NCI-H510A (cell line): ENCODE measurements at regions not wholly inside any gene's neighbourhood (a gene's known extent, or its start where the extent isn't known, plus 50 kb on each side); places are given as distances from the start of the nearest gene placed in this dataset.

ENCODE experiments used
- DNase-seq: peaks from one replicate; lab custom pipeline; 2025; lab: John Stamatoyannopoulos, UW

DNA sequence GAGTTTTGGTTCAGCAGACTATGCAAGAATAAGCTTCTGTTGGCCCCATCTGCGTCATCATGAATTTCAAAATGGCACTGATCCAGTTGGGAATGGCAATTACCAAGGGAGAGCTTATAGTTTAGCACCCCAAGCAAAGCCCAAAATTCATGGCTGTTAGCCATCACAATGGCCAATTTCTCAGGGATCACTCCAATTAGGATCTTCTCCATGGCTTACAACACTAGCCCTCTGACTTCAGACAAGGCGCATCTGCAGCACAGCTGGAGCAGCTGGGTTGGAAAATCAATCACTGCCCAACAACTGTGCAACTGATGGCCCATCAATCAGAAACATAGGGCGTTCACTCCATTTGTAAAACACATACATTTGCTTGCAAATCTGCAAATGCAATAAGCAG lies 273.6 kb downstream of the SRBD1 start:
- no peak for DNase-seq

DNA sequence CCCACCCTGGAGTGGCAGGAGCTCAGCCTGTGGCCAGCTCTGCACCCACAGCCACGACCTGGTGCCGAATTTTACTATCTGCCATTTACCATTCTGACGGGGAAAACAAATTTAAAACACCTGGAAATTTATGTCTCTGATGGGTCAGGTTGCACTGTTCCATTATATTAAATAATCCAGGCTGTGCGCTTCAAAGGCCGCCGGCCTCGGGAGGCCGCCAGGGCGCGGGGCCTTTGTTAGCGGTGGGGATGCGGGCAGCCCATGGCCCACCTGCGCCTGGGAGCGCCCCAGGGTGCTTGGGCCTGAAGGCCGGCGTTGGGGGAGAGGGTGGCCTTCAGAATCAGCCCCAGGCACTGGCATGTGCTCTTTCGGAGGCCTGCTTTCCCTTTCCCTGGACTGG lies 276.9 kb downstream of the SRBD1 start:
- DNase-seq = no peak

DNA sequence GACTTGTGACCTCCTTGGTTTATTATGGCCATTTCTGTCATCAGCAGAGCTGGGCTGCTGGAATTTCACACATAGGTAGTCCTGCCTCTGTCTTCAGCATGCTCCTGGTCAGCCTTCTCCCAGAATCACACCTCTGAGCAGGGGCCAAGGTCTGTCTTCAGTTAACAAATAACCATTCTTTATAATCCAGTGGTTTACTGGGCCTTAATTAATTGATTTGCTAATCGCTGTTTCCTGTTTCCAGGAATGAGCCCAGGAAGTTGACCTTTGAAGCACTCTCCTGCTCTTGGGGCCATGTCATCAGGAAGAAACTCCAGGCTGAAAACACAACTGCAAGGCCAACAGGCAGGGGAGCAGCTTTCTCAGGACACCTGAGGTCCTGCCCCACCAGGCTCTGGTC lies 278.5 kb downstream of the SRBD1 start:
- no peak for DNase-seq

DNA sequence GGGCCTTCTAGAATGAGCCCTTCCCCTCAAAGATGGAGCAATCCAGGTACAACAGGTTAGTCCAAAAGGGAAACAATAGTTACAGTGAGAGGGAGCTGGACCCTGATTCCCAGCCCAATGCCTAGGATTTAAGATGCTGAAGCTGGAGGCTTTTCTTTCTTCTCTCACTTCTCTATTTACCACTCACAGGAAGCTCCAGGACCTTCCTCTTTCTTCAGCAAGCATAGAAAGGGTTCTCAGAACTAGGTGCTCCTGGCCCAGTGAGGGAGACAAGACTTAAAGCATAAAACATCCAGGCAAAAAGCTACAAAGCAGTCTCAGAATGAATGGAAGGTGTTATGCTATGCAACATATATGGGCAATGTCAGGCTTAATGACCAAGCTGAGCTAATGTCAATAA lies 279.0 kb downstream of the SRBD1 start:
- DNase-seq = no peak

DNA sequence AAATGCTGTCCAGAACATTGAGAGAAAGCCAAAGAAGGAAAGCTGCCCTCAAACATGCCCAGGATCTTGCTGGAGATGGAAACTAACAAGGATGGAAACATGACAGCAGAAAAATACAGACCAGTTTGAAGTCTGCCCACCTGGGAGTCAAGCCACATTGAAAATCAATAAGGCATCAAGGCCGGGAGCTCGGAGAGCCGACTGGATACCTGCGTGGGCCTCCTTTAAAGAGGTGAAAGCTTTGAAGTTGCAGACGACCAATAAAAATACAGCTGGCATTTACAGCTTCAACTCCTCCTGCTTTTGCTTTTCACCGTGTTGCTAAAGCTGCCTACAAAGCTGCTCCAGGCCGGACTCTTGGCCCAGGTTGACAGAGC lies 279.7 kb downstream of the SRBD1 start:
- no peak for DNase-seq

DNA sequence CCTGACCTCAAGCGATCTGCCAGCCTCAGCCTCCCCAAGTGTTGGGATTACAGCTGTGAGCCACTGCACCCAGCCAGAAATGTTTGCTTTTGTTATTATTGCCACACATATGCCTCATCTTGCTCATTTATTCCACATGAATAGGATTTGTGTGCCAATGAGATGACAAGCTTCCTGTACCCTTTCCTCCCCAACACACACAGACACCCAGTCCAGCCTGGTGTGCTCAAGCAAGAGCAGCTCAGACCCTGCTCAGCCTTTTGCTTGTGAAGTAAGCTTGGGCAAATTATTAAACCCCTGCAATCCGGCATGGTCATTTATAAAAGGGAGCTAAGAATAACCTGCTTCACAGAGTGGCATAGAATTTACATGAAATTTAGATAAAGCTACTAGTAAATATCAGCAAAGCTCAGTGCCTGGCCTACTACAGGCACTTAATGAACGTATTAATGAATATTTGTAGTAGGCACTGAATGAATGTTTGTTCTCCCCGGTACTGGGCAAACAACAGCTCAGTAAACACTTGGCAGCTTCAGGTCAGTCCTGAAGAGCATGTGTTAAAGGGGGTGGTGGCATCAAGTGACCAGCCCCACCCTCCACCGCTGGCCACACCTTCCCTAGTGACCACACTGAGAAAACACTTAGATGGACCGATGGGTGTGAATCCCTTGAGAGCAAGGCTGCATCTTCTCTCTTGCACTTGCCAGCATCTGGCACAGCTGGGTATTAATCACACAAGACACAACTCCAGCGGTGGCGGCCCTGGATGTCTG lies 280.2 kb downstream of the SRBD1 start:
- DNase-seq = no peak

DNA sequence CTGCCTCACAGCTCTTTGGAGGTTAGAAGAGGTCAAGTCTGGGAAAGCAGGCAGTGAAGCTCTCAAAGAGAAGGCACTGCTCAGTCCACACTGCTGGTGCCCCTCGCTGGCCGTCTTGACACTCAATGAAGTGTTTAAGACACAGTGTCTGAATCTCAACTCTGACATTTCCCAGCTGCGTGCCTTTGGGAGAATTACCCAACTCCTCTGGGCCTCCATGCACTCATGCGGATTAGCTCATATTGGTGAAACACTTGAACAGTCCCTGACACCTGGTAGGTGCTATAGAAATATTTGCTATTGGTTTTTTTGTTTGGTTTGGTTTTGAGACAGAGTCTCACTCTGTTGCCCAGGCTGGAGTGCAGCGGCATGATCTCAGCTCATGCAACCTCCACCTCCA lies 281.0 kb downstream of the SRBD1 start:
- DNase-seq = no peak

DNA sequence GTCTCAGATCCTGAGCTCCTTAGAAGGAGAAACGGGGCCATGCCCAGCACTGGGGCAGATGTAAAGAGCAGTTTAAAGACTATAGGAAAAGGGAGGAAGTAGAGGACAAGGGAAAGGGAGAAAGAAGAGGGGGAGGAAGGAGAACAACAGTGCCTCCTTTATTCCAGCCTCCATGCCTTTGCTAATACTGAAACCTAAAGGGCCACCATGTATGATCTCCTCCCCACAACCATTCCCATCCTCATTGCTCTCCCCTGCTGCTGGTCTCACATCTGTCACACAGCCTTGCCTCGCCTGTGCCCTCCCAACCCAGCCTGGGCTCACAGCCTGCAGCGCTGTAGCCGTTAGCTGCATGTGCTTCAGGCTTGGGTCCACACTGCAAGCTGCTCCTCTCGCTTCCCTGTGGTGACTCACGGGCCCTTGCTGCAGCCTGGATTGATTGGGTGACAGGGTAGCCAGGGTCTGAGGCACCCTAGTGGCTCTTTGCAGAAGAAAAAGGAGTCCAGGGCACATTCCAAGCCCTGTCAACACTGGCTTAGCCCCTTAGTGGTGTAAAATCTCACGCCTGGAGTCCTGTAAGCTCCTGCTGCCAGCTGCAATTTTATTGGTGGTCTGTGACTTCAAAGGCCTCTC lies 281.9 kb downstream of the SRBD1 start:
- no peak for DNase-seq

DNA sequence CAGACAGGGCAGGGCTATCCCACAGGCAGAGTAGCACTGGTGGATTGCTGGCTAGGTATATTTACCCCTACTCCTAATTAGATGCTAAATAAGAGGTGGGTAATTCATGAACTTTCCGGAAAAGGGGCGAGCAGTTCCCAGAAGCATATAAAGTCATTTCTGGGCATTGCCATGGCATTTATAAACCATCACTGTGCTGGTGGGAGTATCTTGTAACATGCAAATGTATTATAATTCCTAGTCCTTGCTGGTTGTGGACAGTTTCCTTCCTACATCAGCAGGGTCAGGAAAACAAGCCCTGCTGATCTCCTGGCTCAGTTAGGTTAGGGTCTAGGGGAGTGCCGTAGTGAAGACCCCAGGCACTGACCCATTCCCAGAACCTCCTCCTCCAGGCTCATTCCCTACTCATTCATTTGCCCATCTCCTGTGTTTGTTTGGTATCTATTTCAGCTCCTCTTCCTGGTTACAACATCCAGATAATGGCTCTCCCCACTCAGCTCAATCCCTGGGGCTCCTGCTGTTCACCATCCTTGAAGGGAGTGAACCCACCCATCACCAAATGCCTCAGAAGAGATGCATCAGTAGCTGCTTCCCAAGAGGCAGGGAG lies 282.7 kb downstream of the SRBD1 start:
- no peak for DNase-seq

DNA sequence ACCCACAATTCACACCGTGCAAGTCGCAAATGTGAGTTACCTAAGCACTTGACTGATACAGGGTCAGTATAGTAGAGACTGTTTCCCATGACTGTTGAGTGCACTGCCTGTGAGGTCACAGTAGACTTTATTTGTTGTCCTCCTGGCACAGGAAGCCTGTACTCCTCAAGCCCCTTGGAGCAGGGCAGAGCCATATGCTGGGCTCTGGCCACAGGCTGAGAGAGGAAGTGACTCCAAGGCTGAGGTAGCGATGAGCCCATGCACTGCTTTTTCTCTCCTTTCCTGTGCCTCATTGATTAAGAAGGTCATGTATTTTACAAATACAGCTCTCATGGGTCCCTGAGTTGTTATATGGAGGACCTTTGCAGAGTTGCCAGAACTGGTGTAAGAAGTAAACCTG lies 287.7 kb downstream of the SRBD1 start:
- no peak for DNase-seq

DNA sequence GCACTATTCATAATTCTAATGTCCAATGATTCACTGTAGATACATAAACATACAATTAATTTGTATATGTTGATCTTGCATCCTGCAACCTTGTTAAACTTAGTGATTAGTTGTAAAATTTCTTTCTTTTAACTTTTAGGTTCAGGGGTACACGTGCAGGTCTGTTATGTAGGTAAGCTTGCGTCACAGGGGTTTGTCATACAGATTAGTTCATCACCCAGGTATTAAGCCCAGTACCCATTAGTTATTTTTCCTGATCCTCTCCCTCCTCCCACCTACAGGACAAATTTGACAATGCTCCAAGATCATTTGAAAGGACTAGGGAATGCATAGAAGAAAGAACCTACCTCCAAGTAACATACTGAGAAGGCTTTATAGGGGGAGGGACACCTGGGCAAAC lies 290.1 kb downstream of the SRBD1 start:
- DNase-seq = no peak

DNA sequence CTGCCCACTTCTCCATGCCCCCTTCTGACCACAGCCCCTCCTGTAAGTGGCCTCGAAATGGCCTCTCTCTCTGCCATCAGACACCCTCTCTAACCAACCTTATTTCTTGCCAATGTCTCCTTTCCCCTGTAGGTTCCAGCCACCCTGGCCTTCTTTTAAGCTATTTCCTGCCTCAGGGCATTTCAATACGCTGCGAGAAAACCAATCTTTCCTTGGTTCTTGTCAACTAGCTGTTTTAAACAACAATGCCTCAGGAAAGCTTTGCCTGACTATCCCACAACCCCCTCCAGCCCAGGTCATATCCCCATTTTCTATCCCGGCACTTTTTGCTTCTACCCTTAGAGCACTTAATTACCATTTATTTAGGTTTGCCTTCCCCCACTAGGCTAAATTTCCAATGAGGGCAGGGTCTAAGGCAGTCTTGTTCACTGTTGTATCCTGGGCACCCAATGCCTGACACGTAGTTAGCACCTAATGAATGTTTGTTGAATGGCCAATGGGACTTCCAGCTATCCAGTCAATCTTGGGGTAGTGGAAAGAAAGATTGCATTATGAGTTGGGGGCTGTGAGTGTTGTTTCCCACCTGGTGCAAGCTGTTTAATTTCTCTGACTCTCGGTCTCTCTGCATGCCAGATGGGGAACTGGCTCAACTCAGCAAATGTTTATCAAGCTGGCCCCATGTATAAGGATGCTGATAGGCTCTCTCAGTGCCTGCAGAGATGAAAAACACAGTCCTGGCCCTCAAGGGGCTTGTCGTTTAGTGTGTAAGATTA lies 291.2 kb downstream of the SRBD1 start:
- DNase-seq = no peak

DNA sequence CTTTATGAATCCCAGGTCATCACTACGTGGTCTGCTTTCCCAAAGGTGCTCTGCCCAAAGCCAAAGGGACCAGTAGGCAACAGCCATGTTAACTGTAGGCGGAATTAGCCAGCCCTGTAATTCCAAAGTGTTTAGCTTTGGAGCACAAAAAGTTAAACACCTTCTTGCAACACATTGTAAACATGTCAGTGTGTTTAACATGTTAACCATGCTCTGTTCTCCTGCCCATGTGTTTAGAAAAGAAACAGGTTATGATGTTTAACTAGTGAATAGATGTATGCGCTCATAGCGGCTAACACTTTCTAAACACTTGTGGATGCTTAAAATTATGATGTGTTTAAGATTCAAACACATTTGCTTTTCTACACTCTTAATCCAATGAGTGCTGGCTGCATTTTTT lies 292.4 kb downstream of the SRBD1 start:
- DNase-seq = no peak

DNA sequence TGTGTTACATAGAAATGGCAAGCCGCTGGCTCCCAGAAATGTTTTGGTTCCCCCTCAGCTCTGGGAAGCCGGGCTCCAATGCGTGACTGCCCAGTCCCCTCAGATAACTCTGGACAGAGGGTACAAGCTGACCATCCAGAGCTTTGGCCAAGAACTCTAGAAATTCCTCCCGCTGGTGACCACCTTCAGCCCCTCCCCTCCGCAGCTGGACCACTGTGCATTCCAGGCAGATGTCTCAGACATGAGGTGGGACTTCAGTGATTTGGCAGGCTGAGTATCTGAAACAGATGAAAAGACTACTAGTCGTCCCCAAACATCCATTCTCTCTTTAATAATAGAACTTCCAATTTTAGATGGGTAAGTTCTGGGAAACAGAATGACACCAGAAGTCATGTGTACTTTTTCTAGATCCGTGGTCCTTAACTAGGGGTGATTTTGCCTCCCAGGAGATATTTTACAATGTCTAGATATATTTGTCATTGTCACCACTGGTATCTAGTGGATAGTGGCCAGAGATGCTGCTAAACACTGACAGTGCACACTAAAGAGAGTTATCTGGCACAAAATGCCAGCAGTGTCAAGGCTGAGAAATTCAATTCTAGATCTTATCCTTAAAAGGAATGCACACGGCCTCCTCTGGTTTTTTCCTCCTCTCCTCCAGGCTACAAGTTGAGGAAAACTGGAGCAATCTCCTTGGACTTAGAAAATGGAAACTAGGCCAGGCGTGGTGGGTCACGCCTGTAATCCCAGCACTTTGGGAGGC lies 294.3 kb downstream of the SRBD1 start:
- no peak for DNase-seq

DNA sequence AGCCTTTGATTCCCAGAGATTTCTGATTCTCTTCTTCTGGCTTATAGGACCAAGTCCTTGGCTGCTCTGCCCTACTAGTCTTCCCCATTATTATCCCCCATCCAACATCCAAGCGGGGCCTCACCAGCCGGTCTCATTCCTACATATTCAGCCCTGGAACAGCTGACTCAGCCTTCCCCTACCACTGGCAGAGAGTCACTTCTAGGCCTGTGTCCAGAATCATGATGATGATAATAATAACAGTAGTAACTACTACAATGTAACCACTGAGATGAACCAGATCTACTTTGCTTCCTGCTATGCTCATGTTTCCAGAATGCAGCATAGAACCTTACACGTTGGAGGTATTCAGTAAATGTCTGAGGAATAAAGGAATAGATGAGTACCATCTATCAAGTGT lies 295.2 kb downstream of the SRBD1 start:
- DNase-seq = no peak

DNA sequence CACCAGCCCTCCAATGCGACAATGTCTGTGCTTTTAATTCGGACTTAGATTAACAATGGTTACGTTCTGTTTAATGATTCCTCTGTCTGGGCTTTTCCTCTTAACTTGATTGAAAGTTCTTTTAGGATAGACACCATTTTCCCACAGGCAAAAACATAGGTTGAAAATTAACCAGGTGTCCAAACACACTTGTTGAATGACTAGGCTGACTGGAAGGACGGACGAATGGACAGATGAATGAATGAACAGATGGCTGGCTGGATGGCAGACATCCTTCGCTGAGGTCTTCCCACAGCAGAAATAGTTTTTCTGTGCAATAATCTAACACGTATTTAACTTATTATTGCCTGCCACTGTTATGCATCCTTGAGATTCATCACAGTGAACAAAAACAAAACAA lies 298.8 kb downstream of the SRBD1 start:
- DNase-seq = no peak

DNA sequence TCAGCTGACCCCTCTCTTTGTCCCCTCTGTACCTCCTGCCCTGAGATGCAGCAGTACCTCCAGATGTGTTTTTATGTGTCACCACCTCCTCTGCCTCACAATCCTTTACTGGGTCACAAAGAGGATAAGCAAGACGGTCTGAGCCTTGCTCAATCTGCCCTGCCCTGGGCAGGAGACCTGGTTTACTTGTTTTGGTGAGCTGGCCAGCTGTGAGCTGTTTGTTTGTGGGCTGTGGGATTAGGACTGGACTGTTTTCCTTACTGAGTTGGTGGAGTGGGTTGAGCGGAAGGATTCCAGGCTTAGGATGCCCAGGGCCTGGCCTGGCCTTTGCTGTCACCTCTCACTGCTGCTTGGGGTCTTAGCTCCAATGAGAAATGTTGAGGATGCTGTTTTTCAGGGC lies 299.5 kb downstream of the SRBD1 start:
- no peak for DNase-seq

DNA sequence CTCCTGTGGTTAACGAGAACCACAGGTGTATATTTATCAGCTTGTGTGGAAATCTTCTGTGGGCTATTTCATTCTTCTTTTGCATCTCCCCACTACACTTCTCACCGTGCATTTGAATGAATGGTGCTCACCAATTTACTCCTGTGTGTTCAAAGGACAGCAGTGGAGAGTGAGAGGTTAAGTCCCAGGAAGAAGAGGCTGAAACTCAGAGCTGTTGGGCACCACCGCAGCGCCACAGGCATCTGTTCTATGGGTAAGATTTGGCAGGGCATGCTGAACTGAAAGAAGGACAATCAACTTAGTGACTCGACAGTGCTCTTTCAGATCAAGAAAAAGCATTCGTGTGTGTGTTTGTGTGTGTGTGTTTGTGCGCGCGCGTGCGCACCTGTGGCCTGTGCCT lies 297.9 kb upstream of the SIX2 start:
- DNase-seq = no peak

DNA sequence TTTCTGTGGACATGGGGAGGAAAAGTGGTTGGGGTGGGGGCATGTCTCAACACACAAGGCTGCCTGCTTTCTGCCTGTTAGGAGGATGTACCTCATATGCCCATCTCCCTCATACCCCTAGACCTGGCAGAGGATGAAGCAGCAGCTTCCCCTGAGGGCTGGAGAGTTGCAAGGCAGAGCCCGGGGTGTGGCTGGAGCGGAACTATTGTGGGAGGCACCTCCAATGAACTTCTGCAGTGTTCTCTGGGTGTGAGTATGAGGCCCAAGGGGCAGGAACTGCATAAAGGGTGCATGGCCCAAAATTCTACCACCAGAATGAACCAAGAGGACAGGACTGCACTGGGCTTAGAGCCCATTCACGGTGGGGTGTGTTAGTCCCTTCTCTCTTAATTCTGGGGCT lies 296.3 kb upstream of the SIX2 start:
- DNase-seq = no peak

DNA sequence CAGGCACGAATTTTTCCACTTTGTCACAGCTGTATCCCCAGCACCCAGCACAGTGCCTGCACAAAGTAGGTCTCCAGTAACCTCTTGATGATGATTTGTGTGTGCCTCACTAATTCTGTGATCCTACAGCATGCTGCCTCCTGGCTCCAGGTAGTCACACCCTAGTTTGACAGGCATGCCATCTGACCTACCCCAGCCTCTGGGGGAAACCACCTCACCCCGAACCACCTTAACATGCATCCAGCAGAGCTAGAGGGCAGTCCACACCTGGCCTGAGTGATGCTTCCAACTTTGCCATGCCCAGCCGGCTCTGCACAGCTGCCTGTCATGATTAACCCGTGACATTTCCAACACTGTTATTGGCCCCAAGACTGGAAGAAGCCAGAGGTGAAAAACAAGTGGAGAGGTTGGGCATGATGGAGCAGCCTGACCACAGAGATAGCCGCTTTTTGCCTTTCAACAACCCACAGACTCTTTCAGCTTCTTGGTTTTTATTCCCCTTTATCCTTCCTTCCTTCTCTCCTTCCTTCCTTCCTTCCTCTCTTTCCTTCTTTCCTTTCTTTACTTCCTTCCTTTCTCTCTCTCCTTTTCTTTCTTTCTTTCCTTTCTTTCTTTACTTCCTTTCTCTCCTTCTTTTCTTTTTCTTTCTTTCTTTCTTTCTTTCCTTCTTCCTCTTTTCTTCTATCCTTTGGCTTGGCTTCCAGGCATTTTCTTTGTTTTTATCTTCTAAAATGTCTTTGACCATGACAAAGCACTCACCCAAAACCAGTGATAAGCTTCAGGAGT lies 294.4 kb upstream of the SIX2 start:
- DNase-seq = no peak
